EL (cell line): ENCODE measurements at regions not wholly inside any gene's neighbourhood (a gene's known extent, or its start where the extent isn't known, plus 50 kb on each side); places are given as distances from the start of the nearest gene placed in this dataset.

ENCODE experiments used
- DNase-seq: peaks from one replicate; pipeline ENCODE4 v3.0.0-alpha.2; 2016

- DNase-seq, result no peak
Observed at GRCh38 chr15:70315431-70315830, 217.7 kb upstream of the TLE3 start.

- DNase-seq, result no peak
Observed at GRCh38 chr15:70314688-70315087, 217.0 kb upstream of the TLE3 start.

GRCh38 chr15:70314018-70314354 is 216.3 kb upstream of the TLE3 start:
- peak; percentile 8 for DNase-seq

GRCh38 chr15:70313099-70314017 is 215.6 kb upstream of the TLE3 start:
- no peak for DNase-seq

GRCh38 chr15:70311821-70312220 is 214.1 kb upstream of the TLE3 start:
- DNase-seq, result no peak

GRCh38 chr15:70309716-70310115 is 212.0 kb upstream of the TLE3 start:
- no peak for DNase-seq

GRCh38 chr15:70308735-70309434 is 211.2 kb upstream of the TLE3 start:
- no peak for DNase-seq

- no peak for DNase-seq
Observed at GRCh38 chr15:70308011-70308734, 210.5 kb upstream of the TLE3 start.

GRCh38 chr15:70306582-70306981 is 208.9 kb upstream of the TLE3 start:
- DNase-seq, result no peak

- DNase-seq, result no peak
Observed at GRCh38 chr15:70306081-70306480, 208.4 kb upstream of the TLE3 start.

- DNase-seq, result no peak
Observed at GRCh38 chr15:70303981-70304380, 206.3 kb upstream of the TLE3 start.

- no peak for DNase-seq
Observed at GRCh38 chr15:70302360-70302759, 204.6 kb upstream of the TLE3 start.

- no peak for DNase-seq
Observed at GRCh38 chr15:70301396-70301795, 203.7 kb upstream of the TLE3 start.

- no peak for DNase-seq
Observed at GRCh38 chr15:70299931-70300869, 202.5 kb upstream of the TLE3 start.

GRCh38 chr15:70297465-70298058 is 199.8 kb upstream of the TLE3 start:
- DNase-seq, result no peak

GRCh38 chr15:70294731-70295305 is 197.1 kb upstream of the TLE3 start:
- DNase-seq, result no peak

- DNase-seq, result no peak
Observed at GRCh38 chr15:70293591-70294470, 196.1 kb upstream of the TLE3 start.

GRCh38 chr15:70293138-70293537 is 195.4 kb upstream of the TLE3 start:
- no peak for DNase-seq

GRCh38 chr15:70292076-70292760 is 194.5 kb upstream of the TLE3 start:
- DNase-seq, result no peak
